Jurkat, Clone E6-1 (cell line): ENCODE measurements at regions not wholly inside any gene's neighbourhood (a gene's known extent, or its start where the extent isn't known, plus 50 kb on each side); places are given as distances from the start of the nearest gene placed in this dataset.
A peak's percentile ranks its signal among the peaks of the same experiment; 100 is the strongest.

Experiments used
- DNase-seq: peaks from one replicate; pipeline ENCODE4 v3.0.0-alpha.2; 2011; ENCODE audit warnings: low read depth, low spot score
- H3K4me3 ChIP-seq: 2 replicates; pipeline ENCODE4 v1.5.1; 2011; ENCODE audit warnings: mild to moderate bottlenecking, low read length, control low read depth, moderate library complexity

- DNase-seq = no peak
- no peak overlapping the region for H3K4me3 ChIP-seq
Observed at GRCh38 chr13:93101226-93101734, 125.3 kb upstream of the GPC6 start.

- DNase-seq = no peak
- no peak overlapping the region for H3K4me3 ChIP-seq
Observed at GRCh38 chr13:93104270-93104669, 122.3 kb upstream of the GPC6 start.

GRCh38 chr13:93108111-93108601 is 118.5 kb upstream of the GPC6 start:
- DNase-seq = no peak

GRCh38 chr13:93116809-93117208 is 109.8 kb upstream of the GPC6 start:
- DNase-seq = no peak
- no peak overlapping the region for H3K4me3 ChIP-seq

More at GRCh38 chr13:93108111-93108601, 118.5 kb upstream of the GPC6 start:
- H3K4me3 ChIP-seq = no peak overlapping the region

GRCh38 chr13:93118081-93118615 is 108.5 kb upstream of the GPC6 start:
- DNase-seq = no peak
- H3K4me3 ChIP-seq = no peak overlapping the region

GRCh38 chr13:93140912-93141311 is 85.7 kb upstream of the GPC6 start:
- no peak for DNase-seq
- H3K4me3 ChIP-seq = no peak overlapping the region

GRCh38 chr13:93144031-93144430 is 82.6 kb upstream of the GPC6 start:
- H3K4me3 ChIP-seq = no peak overlapping the region
- no peak for DNase-seq

- DNase-seq = no peak
- H3K4me3 ChIP-seq = no peak overlapping the region
Observed at GRCh38 chr13:93145199-93145598, 81.4 kb upstream of the GPC6 start.

GRCh38 chr13:93146584-93147297 is 79.9 kb upstream of the GPC6 start:
- DNase-seq = no peak
- no peak overlapping the region for H3K4me3 ChIP-seq

- DNase-seq = no peak
- no peak overlapping the region for H3K4me3 ChIP-seq
Observed at GRCh38 chr13:93147298-93147645, 79.3 kb upstream of the GPC6 start.

GRCh38 chr13:93147946-93148345 is 78.7 kb upstream of the GPC6 start:
- DNase-seq = no peak
- H3K4me3 ChIP-seq = no peak overlapping the region

GRCh38 chr13:93151277-93151676 is 75.3 kb upstream of the GPC6 start:
- no peak overlapping the region for H3K4me3 ChIP-seq
- no peak for DNase-seq

GRCh38 chr13:93158565-93158964 is 68.0 kb upstream of the GPC6 start:
- no peak for DNase-seq
- H3K4me3 ChIP-seq = no peak overlapping the region

- H3K4me3 ChIP-seq = no peak overlapping the region
- no peak for DNase-seq
Observed at GRCh38 chr13:93169980-93170379, 56.6 kb upstream of the GPC6 start.

- DNase-seq = peak; percentile 2
Observed at GRCh38 chr13:93172109-93172508, 54.5 kb upstream of the GPC6 start.

GRCh38 chr13:93173654-93174053 is 53.0 kb upstream of the GPC6 start:
- no peak overlapping the region for H3K4me3 ChIP-seq
- DNase-seq = no peak

More at GRCh38 chr13:93172109-93172508, 54.5 kb upstream of the GPC6 start:
- no peak overlapping the region for H3K4me3 ChIP-seq

- no peak overlapping the region for H3K4me3 ChIP-seq
- DNase-seq = no peak
Observed at GRCh38 chr13:93174260-93174659, 52.3 kb upstream of the GPC6 start.
